HG03066 (cell line): ENCODE measurements at regions not wholly inside any gene's neighbourhood (a gene's known extent, or its start where the extent isn't known, plus 50 kb on each side); places are given as distances from the start of the nearest gene placed in this dataset.
A peak's percentile ranks its signal among the peaks of the same experiment; 100 is the strongest.

ENCODE experiments used
- ATAC-seq: cut with Tn5 transposase; IDR thresholded peaks from one replicate; pipeline ENCODE4 v1.9.1; 2021; ENCODE audit warnings: low read depth; ENCODE audit not compliant: unreplicated experiment

- no peak for ATAC-seq
Measured at GRCh38 chr1:93013145-93014065, 52.1 kb upstream of the DIPK1A start.

GRCh38 chr1:93014168-93014567 is 52.9 kb upstream of the DIPK1A start:
- ATAC-seq, result no peak

- no peak for ATAC-seq
Measured at GRCh38 chr1:93015590-93015989, 54.3 kb upstream of the DIPK1A start.

GRCh38 chr1:93016171-93016570 is 54.9 kb upstream of the DIPK1A start:
- ATAC-seq, result no peak

- ATAC-seq, result peak; percentile 60
Measured at GRCh38 chr1:93021539-93022134, 57.4 kb upstream of the MTF2 start.

- no peak for ATAC-seq
Measured at GRCh38 chr1:93022580-93022979, 56.5 kb upstream of the MTF2 start.

GRCh38 chr1:93023281-93023680 is 55.8 kb upstream of the MTF2 start:
- no peak for ATAC-seq

- ATAC-seq, result no peak
Measured at GRCh38 chr1:93025572-93025971, 53.5 kb upstream of the MTF2 start.

- ATAC-seq, result no peak
Measured at GRCh38 chr1:93028542-93028941, 50.5 kb upstream of the MTF2 start.
